ENCODE measurements at regions not wholly inside any gene's neighbourhood (a gene's known extent, or its start where the extent isn't known, plus 50 kb on each side); places are given as distances from the start of the nearest gene placed in this dataset.

- DNase-seq (ENCODE audit: extremely low read depth, low read depth, low spot score), result no peak
These were observed 291.3 kb upstream of the PHYHIPL start for GRCh38 chr10:58885146-58885545.

GRCh38 chr10:58885686-58886345 lies 290.6 kb upstream of the PHYHIPL start:
- no peak for DNase-seq (ENCODE audit: extremely low read depth, low read depth, low spot score)

GRCh38 chr10:58886406-58886805 lies 290.0 kb upstream of the PHYHIPL start:
- no peak for DNase-seq (ENCODE audit: extremely low read depth, low read depth, low spot score)

- no peak for DNase-seq (ENCODE audit: extremely low read depth, low read depth, low spot score)
These were observed 289.0 kb upstream of the PHYHIPL start for GRCh38 chr10:58887474-58887873.

- no peak for DNase-seq (ENCODE audit: extremely low read depth, low read depth, low spot score)
These were observed 287.5 kb upstream of the PHYHIPL start for GRCh38 chr10:58888957-58889356.

- DNase-seq (ENCODE audit: extremely low read depth, low read depth, low spot score), result no peak
These were observed 284.4 kb upstream of the PHYHIPL start for GRCh38 chr10:58892031-58892531.

- no peak for DNase-seq (ENCODE audit: extremely low read depth, low read depth, low spot score)
These were observed 281.5 kb upstream of the PHYHIPL start for GRCh38 chr10:58894929-58895328.

- no peak for DNase-seq (ENCODE audit: extremely low read depth, low read depth, low spot score)
These were observed 280.2 kb upstream of the PHYHIPL start for GRCh38 chr10:58896229-58896628.

- DNase-seq (ENCODE audit: extremely low read depth, low read depth, low spot score), result no peak
These were observed 279.2 kb upstream of the PHYHIPL start for GRCh38 chr10:58897236-58897635.

- DNase-seq (ENCODE audit: extremely low read depth, low read depth, low spot score), result no peak
These were observed 278.7 kb upstream of the PHYHIPL start for GRCh38 chr10:58897708-58898107.

- DNase-seq (ENCODE audit: extremely low read depth, low read depth, low spot score), result no peak
These were observed 277.4 kb upstream of the PHYHIPL start for GRCh38 chr10:58898854-58899573.

GRCh38 chr10:58901092-58901646 lies 275.3 kb upstream of the PHYHIPL start:
- no peak for DNase-seq (ENCODE audit: extremely low read depth, low read depth, low spot score)

- no peak for DNase-seq (ENCODE audit: extremely low read depth, low read depth, low spot score)
These were observed 273.4 kb upstream of the PHYHIPL start for GRCh38 chr10:58903071-58903470.

- no peak for DNase-seq (ENCODE audit: extremely low read depth, low read depth, low spot score)
These were observed 266.6 kb upstream of the PHYHIPL start for GRCh38 chr10:58909881-58910280.

- no peak for DNase-seq (ENCODE audit: extremely low read depth, low read depth, low spot score)
These were observed 262.7 kb upstream of the PHYHIPL start for GRCh38 chr10:58913717-58914116.

- DNase-seq (ENCODE audit: extremely low read depth, low read depth, low spot score), result no peak
These were observed 257.6 kb upstream of the PHYHIPL start for GRCh38 chr10:58918887-58919286.

GRCh38 chr10:58919927-58920654 lies 256.4 kb upstream of the PHYHIPL start:
- DNase-seq (ENCODE audit: extremely low read depth, low read depth, low spot score), result no peak

- no peak for DNase-seq (ENCODE audit: extremely low read depth, low read depth, low spot score)
These were observed 255.8 kb upstream of the PHYHIPL start for GRCh38 chr10:58920655-58921003.

GRCh38 chr10:58921421-58921855 lies 255.0 kb upstream of the PHYHIPL start:
- DNase-seq (ENCODE audit: extremely low read depth, low read depth, low spot score), result no peak

GRCh38 chr10:58925381-58925780 lies 251.1 kb upstream of the PHYHIPL start:
- DNase-seq (ENCODE audit: extremely low read depth, low read depth, low spot score), result no peak

- no peak for DNase-seq (ENCODE audit: extremely low read depth, low read depth, low spot score)
These were observed 245.9 kb upstream of the PHYHIPL start for GRCh38 chr10:58930500-58930899.

Data from glomerular endothelial cell (primary cell).